GM12873 (cell line): ENCODE measurements at regions not wholly inside any gene's neighbourhood (a gene's known extent, or its start where the extent isn't known, plus 50 kb on each side); places are given as distances from the start of the nearest gene placed in this dataset.

Experiments
- CTCF ChIP-seq: IDR thresholded peaks from 2 replicates; pipeline ENCODE4 v1.5.1; 2012; ENCODE audit warnings: low read depth, mild to moderate bottlenecking, moderate library complexity, low read length, control low read depth; ENCODE audit not compliant: insufficient read depth; ENCODE audit errors: missing control alignments

- no peak for TF ChIP-seq CTCF
These were observed 391.3 kb downstream of the TDRD3 start for GRCh38 chr13:60788156-60788829.

GRCh38 chr13:60787083-60787482 is 390.1 kb downstream of the TDRD3 start:
- TF ChIP-seq CTCF = no peak

GRCh38 chr13:60772726-60773125 is 375.7 kb downstream of the TDRD3 start:
- no peak for TF ChIP-seq CTCF

GRCh38 chr13:60765700-60766411 is 368.8 kb downstream of the TDRD3 start:
- TF ChIP-seq CTCF = no peak

- no peak for TF ChIP-seq CTCF
These were observed 362.5 kb downstream of the TDRD3 start for GRCh38 chr13:60759499-60759898.

GRCh38 chr13:60758637-60759036 is 361.6 kb downstream of the TDRD3 start:
- TF ChIP-seq CTCF = no peak

- no peak for TF ChIP-seq CTCF
These were observed 360.6 kb downstream of the TDRD3 start for GRCh38 chr13:60757501-60758215.
